ENCODE measurements at regions not wholly inside any gene's neighbourhood (a gene's known extent, or its start where the extent isn't known, plus 50 kb on each side); places are given as distances from the start of the nearest gene placed in this dataset.

- H3K4ac ChIP-seq (ENCODE audit: low read depth, low read length) = no peak overlapping the region
- H3K4me3 Mint-ChIP-seq = no peak overlapping the region
- no peak overlapping the region for H4K8ac ChIP-seq (replicated peaks; ENCODE audit: insufficient read length, low read depth, low read length)
- H3K9me3 ChIP-seq (ENCODE audit: control insufficient read depth, low read depth, low read length) = no peaks in the 10 kb centered on the region
- no peak overlapping the region for H3K9ac ChIP-seq (ENCODE audit: extremely low read depth, insufficient read length, low read length)
- DNase-seq = no peak
- H3K56ac ChIP-seq (ENCODE audit: insufficient read length, low read depth, low read length) = no peak overlapping the region
- no peak overlapping the region for H3T11ph ChIP-seq (ENCODE audit: low read length)
- no peak overlapping the region for H3K27ac ChIP-seq (ENCODE audit: insufficient read length, low read depth, low read length)
- H3K4me2 ChIP-seq (ENCODE audit: insufficient read depth, insufficient read length, low read length) = no peak overlapping the region
- H3K4me1 Mint-ChIP-seq = peaks cover 3 to 7% of the 10 kb centered on the region in 2 experiments; a peak in 3 of 4 replicates
- no peak overlapping the region for H4K91ac ChIP-seq (ENCODE audit: insufficient read length, low read depth, low read length)
- H3K18ac ChIP-seq (ENCODE audit: insufficient read length, low read depth, low read length) = no peak overlapping the region
- no peaks in the 10 kb centered on the region for H3K79me2 ChIP-seq (ENCODE audit: insufficient read depth, low read length)
- H3K23me2 ChIP-seq (ENCODE audit: insufficient read length, low read depth, low read length, poor library complexity, severe bottlenecking) = no peaks in the 10 kb centered on the region
- H2AFZ ChIP-seq (ENCODE audit: low read length) = no peak overlapping the region
- H4K20me1 ChIP-seq (ENCODE audit: control insufficient read depth, insufficient read depth, insufficient read length) = no peaks in the 10 kb centered on the region
- H2BK120ac ChIP-seq (ENCODE audit: low read depth, low read length, poor library complexity, severe bottlenecking) = no peak overlapping the region
- no CpG with 5 or more reads among the region's 3 CpGs for WGBS (ENCODE audit: extremely low coverage, insufficient read length, low lambda C conversion rate)
- no peak overlapping the region for H4K5ac ChIP-seq (ENCODE audit: insufficient read length, low read depth, low read length)
- no peaks in the 10 kb centered on the region for H3K4me1 ChIP-seq (ENCODE audit: insufficient read depth, low read length)
- H2BK5ac ChIP-seq (ENCODE audit: insufficient read length, low read length) = no peak overlapping the region
- no peak overlapping the region for H2BK15ac ChIP-seq (ENCODE audit: low read depth, low read length)
- no peak overlapping the region for H3K14ac ChIP-seq (ENCODE audit: insufficient read depth, low read length)
- no peak for TF ChIP-seq CTCF (conservative IDR thresholded peaks at IDR 0.05)
- no peak overlapping the region for H3K23ac ChIP-seq (ENCODE audit: insufficient read length, low read depth, low read length)
- no peaks in the 10 kb centered on the region for H3K36me3 Mint-ChIP-seq (ENCODE audit: insufficient read depth in 1 of 3, low read depth in 3 of 3)
- no peaks in the 10 kb centered on the region for H3K79me1 ChIP-seq (ENCODE audit: insufficient read depth, low read depth, low read length, poor library complexity, severe bottlenecking)
- no peak overlapping the region for H2BK12ac ChIP-seq (ENCODE audit: insufficient read length, low read depth, low read length)
- no peaks in the 10 kb centered on the region for H3K27me3 Mint-ChIP-seq (ENCODE audit: low read depth)
- H3K27me3 ChIP-seq (ENCODE audit: insufficient read depth, low read length) = no peaks in the 10 kb centered on the region
- no peaks in the 10 kb centered on the region for H3K9me3 Mint-ChIP-seq
- no peak overlapping the region for H2AK5ac ChIP-seq (ENCODE audit: insufficient read length, low read length)
- no peak overlapping the region for H3K27ac Mint-ChIP-seq
- H2BK20ac ChIP-seq (ENCODE audit: low read depth, low read length, poor library complexity, severe bottlenecking) = no peak overlapping the region
Observed at GRCh38 chr1:56355918-56356317, 223.4 kb downstream of the PLPP3 start.

All from H9 (cell line).